Left lung (tissue), 4 donors: ENCODE measurements at regions not wholly inside any gene's neighbourhood (a gene's known extent, or its start where the extent isn't known, plus 50 kb on each side); places are given as distances from the start of the nearest gene placed in this dataset.

Experiments used
- ATAC-seq: fragments of 200-7000 bp; cut with Tn5 transposase; one replicate; pipeline ENCODE4 v1.9.1; 2020; ENCODE audit warnings: moderate library complexity
- DNase-seq, 4 donors: peaks; one replicate each; pipeline ENCODE4 v3.0.0-alpha.2; 2013 to 2020
- H3K27ac ChIP-seq, 2 donors: fragments of 200-600 bp; sonication (generic) in 1 of 2; one replicate each; pipeline versions ENCODE4 v1.5.0 to v1.8.0; 2020 to 2021
- H3K27me3 ChIP-seq, 2 donors: fragments of 200-600 bp; sonication (generic) in 1 of 2; one replicate each; pipeline versions ENCODE4 v1.5.0 to v1.8.0; 2020 to 2021
- H3K36me3 ChIP-seq, 2 donors: fragments of 200-600 bp; sonication (generic) in 1 of 2; one replicate each; pipeline versions ENCODE4 v1.5.0 to v1.8.0; 2020 to 2021
- H3K4me1 ChIP-seq, 2 donors: fragments of 200-600 bp; one replicate each; pipeline ENCODE4 v1.8.0; 2021
- H3K4me3 ChIP-seq, 2 donors: fragments of 200-600 bp; sonication (generic) in 1 of 2; one replicate each; pipeline versions ENCODE4 v1.5.0 to v1.8.0; 2020 to 2021; ENCODE audit warnings: mild to moderate bottlenecking in 1 of 2
- H3K9me3 ChIP-seq, 2 donors: fragments of 200-600 bp; sonication (generic) in 1 of 2; one replicate each; pipeline versions ENCODE4 v1.5.0 to v1.8.0; 2020 to 2021
- CTCF ChIP-seq, 2 donors: fragments of 200-600 bp; sonication (generic) in 1 of 2; IDR thresholded peaks; one replicate each; pipeline versions ENCODE4 v1.5.0 to v1.8.0; 2021; ENCODE audit warnings: antibody characterized with exemption in 2 of 2
- intact Hi-C, 2 donors: fragments of 100-400 bp; cut with DNase I; formaldehyde crosslinking; loops; one replicate each; pipeline versions ENCODE4 v1.11.2 to v1.14.2; 2022
- donor health status: DM: no; HTN: yes; CAD: no.
- donor health status: DM: no; HTN: no; CAD: no.

DNA sequence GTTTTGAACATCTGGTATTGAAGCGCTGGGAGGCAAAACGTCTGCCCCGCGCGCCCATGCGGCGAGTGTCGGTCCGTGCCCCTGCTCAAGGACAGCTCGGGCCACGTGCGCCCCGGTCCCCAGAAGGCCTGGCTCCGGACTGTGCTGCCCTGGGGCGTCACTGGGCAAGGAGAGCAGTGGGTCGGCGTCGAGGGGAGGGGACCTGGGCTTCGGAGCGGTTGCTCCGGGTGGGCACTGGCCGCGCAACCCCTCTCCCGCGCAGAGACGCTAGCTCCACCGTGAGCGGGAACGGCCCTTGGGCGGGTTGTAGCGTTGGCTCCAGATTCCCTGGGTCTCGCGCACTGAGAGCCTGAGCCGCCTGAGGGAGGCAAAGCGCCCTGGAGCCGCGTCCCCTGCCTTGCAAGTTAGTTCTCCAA is 304.2 kb upstream of the HSFY2 start:
- ATAC-seq (no peak), DNase-seq (peak in 2 of 4 donors; percentile 53 to 74)
- H3K36me3 ChIP-seq = no peaks in the 10 kb centered on the region
- H3K27ac ChIP-seq = peak overlapping the region in 1 of 2 donors; percentile 78
- H3K9me3 ChIP-seq = no peaks in the 10 kb centered on the region
- no peak for TF ChIP-seq CTCF (IDR thresholded peaks at IDR 0.05)
- peaks cover 0 to 4% of the 10 kb centered on the region in 2 donors for H3K4me1 ChIP-seq
- peak overlapping the region in 1 of 2 donors; percentile 60 for H3K4me3 ChIP-seq
- intact Hi-C loops = no loop called here
- H3K27me3 ChIP-seq = no peaks in the 10 kb centered on the region

DNA sequence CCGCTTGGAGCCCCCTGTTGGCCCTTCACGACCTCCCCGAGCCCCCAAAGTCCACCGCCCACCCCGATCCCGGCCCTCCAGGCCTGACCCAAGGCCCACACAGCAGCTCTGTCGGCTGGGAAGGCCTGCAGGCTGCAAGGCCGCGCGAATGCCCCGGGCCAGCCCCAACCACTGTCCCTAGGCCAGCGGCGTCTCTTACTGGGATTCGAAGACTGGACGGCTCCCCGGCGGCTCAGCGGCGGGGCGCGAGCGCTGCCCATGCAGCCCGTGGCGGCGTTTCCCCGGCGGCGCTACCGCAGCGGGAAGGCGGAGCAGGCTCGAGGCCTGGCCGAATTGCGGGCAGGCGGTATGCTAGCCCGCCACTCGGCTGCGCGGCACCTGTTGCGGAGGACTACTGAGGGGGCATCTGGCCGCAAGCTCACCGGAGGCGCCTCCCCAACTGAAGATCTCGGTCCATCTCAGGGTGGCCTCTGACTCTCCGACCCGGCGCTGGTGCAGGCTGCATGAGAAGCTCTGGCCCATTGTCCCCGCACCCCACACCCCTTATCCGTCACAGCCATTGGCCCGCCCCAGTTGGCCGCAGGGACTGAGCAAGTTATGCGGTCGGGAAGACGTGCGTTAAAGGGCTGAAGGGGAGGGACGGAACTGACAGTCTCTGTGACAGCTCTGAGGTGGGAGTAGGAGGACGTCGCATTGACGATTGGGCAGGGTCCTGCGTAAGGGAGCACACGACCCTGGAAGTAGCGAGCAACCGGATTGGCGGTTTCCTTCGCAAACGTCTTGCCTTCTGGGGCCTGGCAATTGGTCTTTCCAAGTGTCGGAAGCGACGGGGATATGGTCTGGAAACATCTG is 303.5 kb upstream of the HSFY2 start:
- Histone ChIP-seq H3K27me3 (no peaks in the 10 kb centered on the region), H3K36me3 (no peaks in the 10 kb centered on the region), H3K27ac (peak overlapping the region in 1 of 2 donors; percentile 78), H3K9me3 (no peaks in the 10 kb centered on the region), H3K4me1 (peaks cover 0 to 4% of the 10 kb centered on the region in 2 donors), H3K4me3 (peak overlapping the region in 1 of 2 donors; percentile 60)
- intact Hi-C loops = no loop called here
- no peak for TF ChIP-seq CTCF (IDR thresholded peaks at IDR 0.05)
- peak in 2 of 4 donors; percentile 86 to 87 for DNase-seq
- ATAC-seq = no peak

GRCh38 chrY:19075471-19076253 is 302.1 kb upstream of the HSFY2 start:
- intact Hi-C loops = no loop called here
- TF ChIP-seq CTCF (IDR thresholded peaks at IDR 0.05) = no peak
- Histone ChIP-seq H3K4me1 (peaks cover 0 to 4% of the 10 kb centered on the region in 2 donors), H3K9me3 (no peaks in the 10 kb centered on the region), H3K4me3 (peak overlapping the region in 1 of 2 donors; percentile 60), H3K27me3 (no peaks in the 10 kb centered on the region), H3K27ac (peak overlapping the region in 1 of 2 donors; percentile 78), H3K36me3 (no peaks in the 10 kb centered on the region)
- peak in 2 of 4 donors; percentile 87 to 92 for DNase-seq
- ATAC-seq = no peak

- no peaks in the 10 kb centered on the region for H3K4me1 ChIP-seq
- intact Hi-C loops = no loop called here
- DNase-seq (no peak), ATAC-seq (no peak)
- H3K9me3 ChIP-seq = no peaks in the 10 kb centered on the region
- H3K27me3 ChIP-seq = no peaks in the 10 kb centered on the region
- no peak overlapping the region for H3K27ac ChIP-seq
- no peaks in the 10 kb centered on the region for H3K36me3 ChIP-seq
- no peak overlapping the region for H3K4me3 ChIP-seq
- TF ChIP-seq CTCF (IDR thresholded peaks at IDR 0.05) = no peak
Observed at GRCh38 chrY:19067435-19067834, 293.9 kb upstream of the HSFY2 start.
